GM21619 (cell line): ENCODE measurements at regions not wholly inside any gene's neighbourhood (a gene's known extent, or its start where the extent isn't known, plus 50 kb on each side); places are given as distances from the start of the nearest gene placed in this dataset.
A peak's percentile ranks its signal among the peaks of the same experiment; 100 is the strongest.

ENCODE experiments used
- ATAC-seq: cut with Tn5 transposase; IDR thresholded peaks from one replicate; pipeline ENCODE4 v1.9.1; 2021; ENCODE audit not compliant: unreplicated experiment

- ATAC-seq: peak; percentile 68
Observed at GRCh38 chr5:120388016-120388781, 75.9 kb upstream of the PRR16 start.

GRCh38 chr5:120394259-120394658, 69.8 kb upstream of the PRR16 start:
- no peak for ATAC-seq

- no peak for ATAC-seq
Observed at GRCh38 chr5:120396186-120396585, 67.9 kb upstream of the PRR16 start.

- no peak for ATAC-seq
Observed at GRCh38 chr5:120400356-120400755, 63.7 kb upstream of the PRR16 start.

GRCh38 chr5:120402606-120403005, 61.5 kb upstream of the PRR16 start:
- ATAC-seq: no peak

GRCh38 chr5:120405286-120405864, 58.7 kb upstream of the PRR16 start:
- no peak for ATAC-seq

- no peak for ATAC-seq
Observed at GRCh38 chr5:120405923-120406322, 58.2 kb upstream of the PRR16 start.

- ATAC-seq: no peak
Observed at GRCh38 chr5:120413686-120414085, 50.4 kb upstream of the PRR16 start.
